GM19035 (cell line): ENCODE measurements at regions not wholly inside any gene's neighbourhood (a gene's known extent, or its start where the extent isn't known, plus 50 kb on each side); places are given as distances from the start of the nearest gene placed in this dataset.
"Not testable (repeated sequence)": the region's sequence is repeated elsewhere in the genome, so short reads cannot be mapped to it uniquely, and the experiment has no call there.

Experiments used
- ATAC-seq: cut with Tn5 transposase; IDR thresholded peaks from one replicate; pipeline ENCODE4 v1.9.1; 2021; ENCODE audit not compliant: unreplicated experiment

- ATAC-seq, result no peak
These were observed 859.1 kb upstream of the GOT2 start for GRCh38 chr16:59593194-59593661.

GRCh38 chr16:59591480-59591879 is 857.4 kb upstream of the GOT2 start:
- ATAC-seq, result no peak

DNA sequence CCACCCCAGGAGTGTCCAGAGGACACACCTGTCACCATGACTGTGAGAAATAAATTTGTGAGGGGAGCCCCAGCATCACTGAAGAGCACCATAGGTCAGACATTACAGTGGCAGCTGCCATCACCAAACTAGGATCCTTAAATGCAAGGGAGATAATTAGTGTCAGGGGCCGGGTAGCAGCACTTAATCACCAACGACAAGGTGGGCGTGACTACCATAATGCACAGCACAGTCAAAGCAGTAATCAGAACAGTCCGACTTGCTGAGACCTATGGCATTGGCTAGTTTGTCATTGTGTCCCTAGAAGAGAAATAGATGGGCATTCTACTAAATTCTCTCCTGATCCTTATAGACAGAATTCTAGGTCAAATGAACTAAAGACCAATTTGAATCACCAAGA is 856.7 kb upstream of the GOT2 start:
- ATAC-seq, result no peak

GRCh38 chr16:59586331-59586730 is 852.2 kb upstream of the GOT2 start:
- ATAC-seq, result no peak

DNA sequence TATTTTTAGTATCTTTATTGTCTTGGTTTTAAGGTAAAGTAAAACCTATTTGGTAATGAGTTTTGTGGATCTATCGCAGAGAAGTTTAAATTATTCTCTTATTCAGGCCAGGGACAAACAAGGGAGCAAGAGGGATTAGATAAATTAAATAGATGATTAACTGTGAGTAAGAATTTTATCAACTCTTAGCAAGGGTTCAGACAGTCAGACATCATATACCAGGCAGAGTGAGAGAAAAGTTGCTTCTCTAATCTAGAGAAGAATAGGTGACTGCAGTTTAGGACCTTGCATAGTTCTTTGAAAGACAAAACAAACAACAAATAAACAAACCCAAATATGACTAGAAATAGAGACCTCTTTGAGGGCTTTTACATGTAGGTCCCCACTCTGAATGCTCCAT is 840.2 kb upstream of the GOT2 start:
- ATAC-seq, result no peak

GRCh38 chr16:59573528-59574271 is 839.6 kb upstream of the GOT2 start:
- no peak for ATAC-seq

GRCh38 chr16:59567496-59567895 is 833.4 kb upstream of the GOT2 start:
- ATAC-seq, result no peak

GRCh38 chr16:59566446-59566845 is 832.3 kb upstream of the GOT2 start:
- no peak for ATAC-seq

GRCh38 chr16:59558679-59559078 is 824.6 kb upstream of the GOT2 start:
- no peak for ATAC-seq

DNA sequence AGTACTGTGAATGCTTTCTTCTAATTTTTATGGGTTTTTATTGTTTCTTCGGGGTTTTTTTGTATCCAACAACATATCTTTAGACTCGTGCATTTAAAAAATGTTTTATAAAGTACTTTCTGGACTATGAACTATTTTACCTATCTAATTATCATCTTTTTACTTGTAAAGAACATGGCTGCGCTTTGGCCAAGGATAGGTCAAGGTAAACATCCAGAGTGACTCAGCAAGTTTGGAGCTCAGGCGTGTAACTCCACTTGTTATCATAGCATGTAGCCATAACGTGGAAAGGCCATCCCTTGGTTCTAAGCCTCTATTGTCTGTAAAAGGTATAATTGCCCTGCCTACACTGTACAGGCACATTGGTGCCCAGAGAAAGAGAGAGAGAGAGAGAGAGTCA is 818.0 kb upstream of the GOT2 start:
- ATAC-seq, result no peak

DNA sequence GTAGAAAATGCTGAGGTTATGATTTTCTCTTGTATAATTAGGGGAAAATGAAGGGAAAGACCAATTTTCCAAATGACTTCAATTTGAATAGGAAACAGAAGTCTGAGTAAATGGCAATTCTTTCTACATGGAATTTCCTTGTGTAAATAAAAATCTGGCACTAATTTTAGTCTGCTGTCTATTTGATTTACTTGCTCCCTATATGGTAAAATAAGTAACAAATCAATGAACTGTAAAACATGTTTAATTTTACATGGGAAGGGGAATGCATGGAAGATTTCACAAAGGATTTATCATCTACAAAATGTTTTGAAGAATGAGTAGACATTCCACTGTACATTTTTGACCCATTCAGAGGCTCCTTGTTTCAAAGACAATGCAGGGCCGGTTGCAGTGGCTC is 811.6 kb upstream of the GOT2 start:
- no peak for ATAC-seq

- no peak for ATAC-seq
These were observed 809.5 kb upstream of the GOT2 start for GRCh38 chr16:59543641-59544040.

DNA sequence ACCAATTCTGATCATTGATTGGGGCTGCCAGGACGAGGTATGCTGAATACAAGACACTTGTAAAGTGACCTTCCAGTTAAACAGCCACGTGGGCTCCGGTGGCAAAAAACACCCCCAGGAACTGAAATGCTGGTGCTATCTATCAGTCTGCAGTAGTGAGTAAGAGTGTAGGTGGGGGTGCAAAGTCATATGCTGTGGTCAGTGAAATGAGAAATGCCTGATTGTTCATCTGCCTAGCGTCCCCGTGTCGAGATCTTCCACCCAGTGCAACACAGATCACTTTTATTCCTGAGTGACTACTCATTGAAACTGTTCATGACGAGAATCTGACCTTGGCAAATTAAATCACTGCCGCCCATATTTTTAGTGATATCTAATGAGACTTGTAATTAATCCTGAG is 806.5 kb upstream of the GOT2 start:
- ATAC-seq, result no peak

DNA sequence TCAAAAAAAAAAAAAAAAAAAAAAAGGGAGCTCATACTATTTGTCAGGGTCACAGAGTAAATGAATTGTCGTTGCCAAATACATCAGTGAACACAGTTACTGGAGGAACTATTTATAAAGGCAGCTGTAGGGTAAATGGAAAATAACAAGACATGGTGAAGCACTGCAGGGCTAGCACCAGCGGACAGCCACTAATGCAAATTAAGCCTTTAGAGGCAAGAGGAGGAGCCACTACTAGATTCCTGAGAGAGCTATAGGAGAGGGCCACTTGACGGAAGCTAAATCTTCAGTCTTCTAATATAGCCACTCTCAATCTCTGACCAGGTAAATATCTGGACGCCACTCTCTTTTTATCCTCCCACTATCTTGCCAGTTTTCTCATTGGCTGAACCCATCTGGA is 801.2 kb upstream of the GOT2 start:
- ATAC-seq, result no peak

DNA sequence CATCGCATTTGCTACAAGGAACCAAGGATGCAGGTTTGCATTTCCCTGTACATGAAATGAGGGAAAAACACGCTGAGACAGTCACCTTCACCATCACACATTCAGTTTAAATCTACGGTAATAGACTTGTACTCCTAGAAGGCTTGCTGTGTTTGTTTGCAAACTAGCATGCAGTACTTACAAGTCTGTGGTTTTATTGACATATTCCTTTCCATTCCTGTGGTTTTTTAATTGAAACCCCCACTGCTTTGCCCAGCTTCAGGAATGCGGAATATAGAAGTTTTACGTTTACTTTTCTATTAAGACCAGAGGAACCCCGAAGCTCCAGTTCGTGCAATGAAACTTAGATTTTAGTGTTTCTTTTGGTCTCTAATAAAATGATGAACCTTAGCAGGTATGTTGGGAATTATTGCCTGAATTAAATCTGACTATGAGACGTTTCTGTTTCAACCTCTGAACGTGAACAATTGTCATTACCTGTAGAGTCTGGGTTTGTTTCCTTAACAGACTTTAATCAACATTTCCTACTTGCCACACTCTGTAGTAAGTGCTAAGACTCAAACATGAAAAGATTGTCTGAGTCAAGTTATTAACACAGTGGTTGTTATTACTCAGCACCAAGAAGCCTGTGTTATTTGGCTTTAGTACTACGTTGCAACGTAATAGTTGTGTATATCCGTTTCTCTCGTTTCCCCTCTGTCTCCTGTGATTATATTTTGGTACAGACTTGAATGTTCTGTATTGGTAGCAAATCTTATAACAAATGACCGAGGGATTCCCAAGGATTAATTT is 793.3 kb upstream of the GOT2 start:
- ATAC-seq, result no peak

- no peak for ATAC-seq
These were observed 788.7 kb upstream of the GOT2 start for GRCh38 chr16:59522826-59523225.

- not testable (repeated sequence) for ATAC-seq
These were observed 784.6 kb upstream of the GOT2 start for GRCh38 chr16:59518721-59519120.

DNA sequence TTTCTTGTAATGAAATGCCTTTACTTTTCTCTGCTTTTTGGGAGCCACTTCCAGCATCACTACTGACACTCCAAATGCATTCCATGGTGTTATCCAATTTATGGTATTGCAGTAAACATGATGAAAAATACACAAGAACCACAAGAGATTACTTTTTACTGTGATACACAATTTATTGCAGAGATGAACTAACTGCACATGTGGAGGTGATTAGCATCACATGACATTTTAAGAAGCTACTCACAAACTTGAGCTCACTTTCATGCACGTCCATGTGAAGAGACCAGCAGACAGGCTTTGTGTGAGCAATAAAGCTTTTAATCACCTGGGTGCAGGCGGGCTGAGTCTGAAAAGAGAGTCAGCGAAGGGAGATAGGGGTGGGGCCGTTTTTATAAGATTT is 780.5 kb upstream of the GOT2 start:
- ATAC-seq, result no peak

GRCh38 chr16:59510008-59510424 is 775.9 kb upstream of the GOT2 start:
- no peak for ATAC-seq

GRCh38 chr16:59500601-59501000 is 766.5 kb upstream of the GOT2 start:
- no peak for ATAC-seq

DNA sequence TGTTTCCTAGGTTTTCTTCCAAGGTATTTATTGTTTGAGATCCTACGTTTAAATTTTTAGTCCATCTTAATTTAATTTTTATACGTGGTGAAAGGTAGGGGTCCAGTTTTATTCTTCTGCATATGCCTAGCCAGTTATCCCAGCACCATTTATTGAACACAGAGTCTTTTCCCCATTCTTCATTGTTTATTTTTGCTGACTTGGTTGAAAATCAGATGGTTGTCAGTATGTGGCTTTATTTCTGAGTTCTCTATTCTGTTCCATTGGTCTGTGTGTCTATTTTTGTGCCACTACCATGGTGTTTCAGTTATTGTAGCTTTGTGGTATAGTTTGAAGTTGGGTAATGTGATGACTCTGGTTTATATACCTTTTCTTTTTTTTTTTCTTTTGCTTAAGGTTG is 753.0 kb upstream of the GOT2 start:
- ATAC-seq, result no peak

- ATAC-seq, result no peak
These were observed 750.9 kb upstream of the GOT2 start for GRCh38 chr16:59484833-59485516.
